Esophagus mucosa (tissue), 1 donor: ENCODE measurements at regions not wholly inside any gene's neighbourhood (a gene's known extent, or its start where the extent isn't known, plus 50 kb on each side); places are given as distances from the start of the nearest gene placed in this dataset.

Source experiments
- ATAC-seq: fragments of 200-7000 bp; cut with Tn5 transposase; one replicate; pipeline ENCODE4 v1.9.1; 2020
- donor health status: DM: yes; HTN: yes; CAD: no.

DNA sequence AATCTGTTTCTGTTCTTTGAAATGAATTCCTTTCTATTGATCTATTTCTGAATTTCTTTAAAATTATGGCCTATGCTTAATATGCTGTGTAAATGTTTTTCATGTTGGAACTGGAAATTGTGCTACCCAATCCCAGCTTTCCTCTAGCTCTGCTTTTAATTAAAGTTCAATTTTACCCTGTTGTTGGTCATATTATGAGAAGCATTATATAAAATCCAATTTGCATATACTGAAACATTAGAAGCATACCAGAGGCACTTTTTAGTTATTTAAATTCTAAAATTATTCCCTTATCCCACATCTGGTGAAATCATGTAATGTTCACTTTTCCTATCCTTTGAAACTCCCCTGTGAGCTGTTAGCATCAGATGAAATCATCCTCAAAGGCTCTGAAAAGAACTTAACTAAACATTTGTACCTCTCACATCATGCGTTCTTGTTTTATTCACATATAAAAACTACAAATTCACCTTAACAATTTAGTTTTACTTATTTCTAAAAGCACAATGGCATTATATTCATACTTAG lies 160.6 kb upstream of the COL21A1 start:
- ATAC-seq = no peak

DNA sequence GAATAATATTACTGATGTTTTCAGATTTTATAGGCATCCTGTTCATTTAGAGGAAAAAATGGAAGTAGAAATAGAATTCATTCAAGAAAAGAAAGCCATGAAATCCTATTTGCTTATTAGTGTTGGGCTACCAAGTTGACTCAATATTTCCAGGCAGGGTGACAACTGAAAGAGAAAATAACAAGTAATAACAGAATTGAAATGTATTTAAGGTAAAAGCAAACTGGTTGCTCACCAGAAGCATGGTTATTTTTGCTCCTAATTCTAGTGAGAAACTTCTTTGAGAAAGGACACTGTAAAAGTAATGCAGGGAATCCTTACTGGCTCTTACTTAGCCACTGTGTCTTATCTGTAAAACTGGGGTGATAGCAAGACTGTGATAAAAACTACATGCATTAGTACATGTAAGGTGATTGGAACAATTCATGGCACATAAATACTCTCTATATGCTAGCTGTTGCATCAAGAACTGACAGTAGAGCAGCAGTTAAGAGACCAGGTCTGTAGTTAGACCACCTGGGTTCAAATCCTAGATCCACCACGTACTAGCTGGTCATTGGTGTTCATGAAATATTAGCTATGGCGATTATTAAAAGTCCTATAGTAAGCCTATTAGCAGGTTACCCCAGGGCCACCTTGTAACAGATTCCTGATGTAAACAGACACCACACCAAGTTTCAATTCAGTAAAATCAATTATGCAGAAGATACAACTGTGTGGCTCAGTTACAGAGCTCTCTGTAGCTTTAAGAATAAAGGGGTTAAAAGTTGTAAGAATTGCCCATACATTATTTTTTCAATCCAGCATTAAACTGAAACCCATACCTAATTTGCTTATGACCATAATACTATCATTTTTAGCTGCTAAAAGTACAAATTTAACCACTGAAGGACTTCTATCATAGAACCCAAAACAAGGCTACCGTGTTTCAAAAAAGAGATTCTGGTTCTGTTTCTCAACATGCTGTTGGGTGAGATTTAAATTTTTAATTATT lies 159.2 kb upstream of the COL21A1 start:
- ATAC-seq = no peak

GRCh38 chr6:56404599-56404998 lies 157.2 kb upstream of the COL21A1 start:
- no peak for ATAC-seq

- no peak for ATAC-seq
Observed at GRCh38 chr6:56403745-56404144, 156.4 kb upstream of the COL21A1 start.

DNA sequence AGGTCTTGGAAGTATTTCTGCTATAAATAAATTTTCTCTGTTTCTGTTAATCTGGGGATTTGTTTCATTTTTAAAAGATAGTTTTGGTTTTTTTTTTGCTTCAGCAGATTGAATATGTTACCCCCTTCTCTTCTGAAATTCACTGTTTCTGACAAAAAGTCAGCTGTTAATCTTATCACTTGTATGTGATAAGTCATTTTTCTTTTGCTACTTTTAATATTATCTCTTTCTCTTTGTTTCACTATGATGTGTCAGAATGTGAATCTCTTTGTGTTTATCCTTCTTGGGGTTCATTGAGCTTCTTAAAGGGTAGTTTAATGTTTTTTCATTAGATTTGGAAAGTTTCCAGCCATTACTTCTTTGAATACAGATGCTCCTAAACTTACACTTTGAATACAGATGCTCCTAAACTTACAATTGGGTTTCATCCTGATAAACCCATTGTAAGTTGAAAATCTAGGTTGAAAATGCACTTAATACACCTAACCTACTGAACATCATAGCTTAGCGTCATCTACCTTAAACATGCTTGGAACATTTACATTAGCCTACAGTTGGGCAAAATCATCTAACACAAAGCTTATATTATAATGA lies 154.2 kb upstream of the COL21A1 start:
- no peak for ATAC-seq

- no peak for ATAC-seq
Observed at GRCh38 chr6:56400273-56400672, 152.9 kb upstream of the COL21A1 start.

DNA sequence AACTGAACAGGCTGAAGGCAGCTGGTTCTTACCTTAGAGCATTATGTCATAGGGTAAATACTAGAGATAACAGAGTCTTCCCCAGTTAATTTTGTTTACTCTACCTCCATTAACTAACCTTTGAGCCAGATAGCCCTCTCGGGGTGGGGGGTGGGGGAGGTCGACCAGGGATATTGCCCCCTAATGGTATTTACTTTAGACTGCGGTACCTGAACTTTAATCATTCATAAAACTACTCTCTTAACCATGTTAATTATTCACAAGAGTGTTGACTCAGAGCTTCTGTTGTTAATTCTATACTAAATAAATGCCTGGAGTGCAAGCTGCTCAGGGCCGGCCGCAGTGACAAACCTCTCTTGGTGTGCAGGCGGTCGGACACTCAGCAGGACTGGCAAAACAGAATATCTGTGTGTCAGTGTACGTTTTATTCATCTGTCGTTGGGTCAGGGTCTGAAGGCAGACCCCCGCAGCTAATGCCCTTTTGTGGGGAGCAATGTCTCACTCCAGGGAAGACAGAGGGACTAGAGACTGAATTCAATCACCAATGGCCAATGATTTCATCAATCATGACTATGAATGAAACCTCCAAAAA lies 152.4 kb upstream of the COL21A1 start:
- no peak for ATAC-seq

DNA sequence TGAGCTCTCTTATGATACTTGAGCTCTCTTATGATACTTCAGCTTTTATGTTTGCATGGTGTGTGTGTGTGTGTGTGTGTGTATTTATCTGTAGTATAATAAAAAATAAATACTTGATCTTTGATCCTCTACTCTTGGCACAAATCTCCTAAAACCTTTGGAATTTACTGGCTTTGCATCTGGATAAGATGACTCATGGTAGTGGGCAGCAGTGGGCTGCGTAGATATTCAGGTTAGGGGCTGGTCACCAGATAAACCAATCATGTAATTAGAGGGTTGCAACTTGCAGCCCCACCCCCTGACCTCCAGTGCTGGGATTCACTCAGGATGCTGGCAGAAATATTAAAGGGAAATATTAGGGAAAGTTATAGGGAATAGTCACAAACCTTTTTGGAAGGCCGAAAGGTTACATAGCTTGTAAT lies 151.9 kb upstream of the COL21A1 start:
- no peak for ATAC-seq

DNA sequence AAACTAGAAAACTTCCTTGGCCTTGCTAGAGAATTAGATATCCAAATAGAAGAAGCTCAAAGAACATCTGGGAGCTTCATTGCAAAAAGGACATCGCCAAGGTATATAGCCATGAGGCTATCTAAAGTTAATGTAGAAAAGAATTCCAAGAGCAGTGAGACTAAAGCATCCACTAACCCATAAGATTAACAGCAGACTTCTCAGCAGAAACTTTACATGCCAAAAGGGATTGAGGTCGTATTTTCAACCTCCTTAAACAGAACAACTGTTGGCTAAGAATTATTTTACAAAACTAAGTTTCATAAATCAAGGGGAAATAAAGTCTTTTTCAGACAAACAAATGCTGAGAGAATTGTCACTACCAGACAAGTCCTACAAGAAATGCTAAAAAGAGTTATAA lies 149.1 kb upstream of the COL21A1 start:
- ATAC-seq = no peak

GRCh38 chr6:56393615-56394612 lies 146.5 kb upstream of the COL21A1 start:
- ATAC-seq = no peak

GRCh38 chr6:56388415-56388755 lies 141.0 kb upstream of the COL21A1 start:
- no peak for ATAC-seq

DNA sequence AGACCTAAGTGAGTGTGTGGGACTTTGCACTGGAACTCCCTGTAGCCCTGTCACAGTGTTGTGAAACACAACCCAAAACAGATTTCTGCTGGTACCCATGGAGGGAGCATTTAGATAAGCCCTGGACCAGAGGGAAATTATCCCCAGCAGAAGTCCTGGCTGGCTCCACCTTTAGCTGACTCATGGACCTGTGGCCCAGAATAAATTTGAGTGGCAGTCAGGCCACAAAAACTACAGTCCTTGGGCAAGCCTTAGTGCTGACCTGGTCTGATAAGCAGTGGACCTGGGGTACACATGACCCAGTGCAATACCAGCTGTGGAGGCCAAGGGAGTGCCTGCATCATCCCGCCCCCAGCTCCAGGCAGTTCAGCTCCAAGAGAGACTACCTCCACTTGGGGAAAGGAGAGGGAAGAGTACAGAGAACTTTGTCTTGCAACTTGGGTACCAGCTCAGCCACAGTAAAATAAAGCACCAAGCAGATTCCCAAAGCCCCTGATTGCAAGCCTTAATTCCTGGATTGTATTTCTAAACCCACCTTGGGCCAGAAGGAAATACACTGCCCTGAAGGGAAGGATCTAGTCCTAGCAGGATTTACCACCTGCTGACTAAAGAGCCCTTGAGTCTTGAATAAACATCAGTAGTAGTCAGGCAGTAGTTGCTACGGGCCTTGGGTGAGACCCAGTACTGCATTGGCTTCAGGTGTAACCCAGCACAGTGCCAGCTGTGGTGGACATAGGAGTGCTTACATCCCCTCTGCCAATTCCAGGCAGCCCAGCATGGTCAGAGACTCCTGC lies 140.4 kb upstream of the COL21A1 start:
- ATAC-seq = peak; percentile 52

- no peak for ATAC-seq
Observed at GRCh38 chr6:56386717-56387116, 139.3 kb upstream of the COL21A1 start.

DNA sequence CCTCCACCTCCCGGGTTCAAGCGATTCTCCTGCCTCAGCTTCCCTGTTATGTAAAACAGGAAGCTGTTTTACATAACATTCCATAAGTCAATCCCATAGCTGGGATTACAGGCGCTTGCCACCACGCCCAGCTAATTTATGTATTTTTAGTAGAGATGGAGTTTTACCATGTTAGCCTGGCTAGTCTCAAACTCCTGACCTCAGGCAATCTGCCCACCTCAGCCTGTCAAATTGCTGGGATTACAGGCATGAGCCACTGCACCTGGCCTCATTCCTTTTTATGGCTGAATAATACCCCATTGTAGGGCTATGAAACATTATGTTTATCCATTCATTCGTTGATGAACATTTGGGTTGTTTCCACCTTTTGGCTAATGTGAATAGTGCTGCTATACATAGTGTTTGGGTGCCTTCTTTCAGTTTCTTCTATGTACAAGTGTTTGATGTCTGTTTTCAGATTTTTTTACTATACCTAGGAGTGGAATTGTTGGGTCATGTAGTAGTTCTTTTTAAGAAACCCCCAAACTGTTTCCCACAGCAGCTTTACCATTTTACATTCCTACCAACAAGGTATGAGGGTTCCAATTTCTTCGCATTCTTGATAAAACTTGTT lies 138.7 kb upstream of the COL21A1 start:
- ATAC-seq = no peak

DNA sequence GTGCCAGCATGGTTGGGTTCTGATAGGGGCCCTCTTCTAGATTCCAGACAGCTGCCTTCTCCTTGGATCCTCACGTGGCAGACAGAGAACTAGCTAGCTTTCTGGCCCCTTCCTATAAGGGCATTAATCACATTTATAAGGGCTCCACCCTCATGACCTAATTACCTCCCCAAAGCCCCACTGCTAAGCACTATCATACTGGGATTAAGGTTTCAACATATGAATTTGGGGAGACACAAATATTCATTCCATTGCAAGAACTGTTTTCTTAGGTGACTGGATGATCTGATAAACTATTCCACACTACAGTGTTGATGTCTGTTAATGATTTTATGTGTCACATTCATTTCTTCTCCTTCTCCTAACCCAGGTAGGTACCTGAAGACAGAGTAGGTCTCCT lies 135.8 kb upstream of the COL21A1 start:
- no peak for ATAC-seq

DNA sequence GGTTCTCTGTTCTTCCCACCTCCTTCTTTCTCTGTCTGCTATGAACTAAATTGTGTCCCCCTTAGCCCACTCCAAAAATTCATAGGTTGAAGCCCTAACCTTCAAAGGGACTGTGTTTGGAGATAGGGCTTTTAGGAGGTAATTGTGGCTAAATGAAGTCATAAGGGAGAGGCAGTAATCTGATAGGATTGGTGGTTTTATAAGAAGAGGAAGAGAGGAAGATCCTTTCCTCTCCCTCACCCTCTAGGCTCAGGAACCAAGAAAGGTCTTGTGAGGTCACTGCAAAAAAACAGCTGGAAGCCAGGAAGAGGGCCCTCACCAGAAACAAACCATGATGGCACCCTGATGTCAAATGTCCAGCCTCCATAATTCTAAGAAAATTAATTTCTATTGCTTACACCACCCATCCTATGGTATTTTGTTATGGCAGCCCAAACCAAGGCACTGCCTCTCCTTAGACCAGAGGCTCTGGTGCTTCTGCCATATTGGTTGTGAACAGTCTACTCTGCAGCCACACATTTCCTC lies 135.1 kb upstream of the COL21A1 start:
- no peak for ATAC-seq

- ATAC-seq = peak; percentile 77
Observed at GRCh38 chr6:56381801-56382251, 134.4 kb upstream of the COL21A1 start.

DNA sequence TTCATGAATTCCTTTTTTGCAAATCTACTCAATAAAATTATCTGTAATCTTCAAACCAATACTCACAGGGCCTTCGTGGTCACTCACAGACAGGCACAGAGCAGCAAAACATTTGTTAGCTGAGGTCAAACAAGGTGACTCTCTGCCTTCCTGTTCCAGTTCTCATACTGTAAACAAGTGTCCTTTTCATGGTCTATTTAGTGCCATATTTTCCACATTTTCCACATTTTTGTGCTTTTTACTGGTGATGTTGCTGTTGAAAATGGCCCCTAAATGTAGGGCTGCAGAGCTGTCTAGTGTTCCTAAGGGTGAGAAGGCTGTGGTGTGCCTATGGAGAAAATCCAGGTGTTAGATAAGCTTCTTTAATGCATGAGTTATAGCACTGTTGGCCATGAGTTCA lies 133.1 kb upstream of the COL21A1 start:
- ATAC-seq = no peak

DNA sequence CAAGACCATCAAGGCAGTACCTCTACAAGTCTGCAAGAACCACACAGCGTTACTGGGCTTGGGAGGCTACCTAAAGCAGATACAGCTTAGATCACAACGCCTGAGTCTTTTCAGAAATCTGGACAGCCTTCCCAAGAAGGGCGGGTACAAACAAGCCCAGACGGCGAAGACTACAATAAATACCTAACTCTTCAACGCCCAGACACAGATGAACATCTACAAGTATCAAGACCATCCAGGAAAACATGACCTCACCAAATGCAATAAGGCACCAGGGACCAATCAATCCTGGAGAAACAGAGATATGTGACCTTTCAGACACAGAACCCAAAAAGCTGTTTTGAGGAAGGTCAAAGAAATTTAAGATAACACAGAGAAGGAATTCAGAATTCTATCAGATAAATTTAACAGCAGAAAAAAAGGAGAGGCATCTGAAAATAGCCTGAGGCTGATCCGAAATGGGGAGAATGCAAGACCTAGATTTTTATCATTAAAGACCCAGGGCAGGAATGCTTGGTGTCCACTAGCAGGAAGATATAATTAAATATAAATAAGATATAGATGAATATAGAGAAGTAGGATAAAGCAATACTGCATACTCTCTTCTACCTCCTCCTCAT lies 131.7 kb upstream of the COL21A1 start:
- ATAC-seq = peak; percentile 56

- no peak for ATAC-seq
Observed at GRCh38 chr6:56378507-56378906, 131.1 kb upstream of the COL21A1 start.
